ENCODE measurements at regions not wholly inside any gene's neighbourhood (a gene's known extent, or its start where the extent isn't known, plus 50 kb on each side); places are given as distances from the start of the nearest gene placed in this dataset.

DNA sequence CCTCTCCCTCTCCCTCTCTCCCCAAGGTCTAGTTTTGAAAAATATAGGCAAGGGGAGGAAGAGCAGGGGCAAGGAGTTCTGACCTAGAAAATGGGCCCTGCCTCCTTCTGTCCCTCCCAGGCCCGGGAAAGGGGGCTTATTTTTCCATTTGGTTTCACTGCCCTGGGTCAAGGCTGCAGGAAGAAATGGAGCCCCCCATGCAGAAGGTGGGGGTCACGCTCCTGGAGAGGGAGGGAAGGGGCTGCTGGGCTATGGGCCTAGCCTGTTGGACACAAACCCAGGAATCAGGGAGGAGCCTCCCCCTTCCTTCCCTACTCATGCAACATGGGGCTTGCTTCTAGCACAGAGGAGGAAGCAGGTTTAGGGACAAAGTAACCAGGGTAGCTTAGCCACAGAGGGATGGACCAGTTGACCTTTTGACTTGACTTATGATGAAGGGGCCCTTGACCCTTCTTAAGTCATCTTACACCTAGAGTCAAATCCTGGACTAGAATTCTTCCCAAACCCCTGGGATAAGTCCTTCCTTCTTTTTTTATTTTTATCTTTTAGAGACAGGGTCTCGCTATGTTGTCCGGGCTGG lies 70.4 kb upstream of the SSBP3 start:
- no peak for TF ChIP-seq ZNF274 (IDR thresholded peaks at IDR 0.05; ENCODE audit: low read depth, low read length)
- no peak for TF ChIP-seq YY1 (IDR thresholded peaks at IDR 0.05; ENCODE audit: insufficient read depth, insufficient read length)

All from NT2/D1 (cell line).